ENCODE measurements at regions not wholly inside any gene's neighbourhood (a gene's known extent, or its start where the extent isn't known, plus 50 kb on each side); places are given as distances from the start of the nearest gene placed in this dataset.
A peak's percentile ranks its signal among the peaks of the same experiment; 100 is the strongest.
"Not testable (repeated sequence)": the region's sequence is repeated elsewhere in the genome, so short reads cannot be mapped to it uniquely, and the experiment has no call there.

GRCh38 chr1:121443001-121443540 is 258.3 kb downstream of the SRGAP2C start:
- Mint-ChIP-seq H3K4me3 (no peak overlapping the region), H3K36me3 (ENCODE audit: low read depth) (no peaks in the 10 kb centered on the region), H3K9me3 (peaks cover 5% of the 10 kb centered on the region), H3K27me3 (no peaks in the 10 kb centered on the region), H3K27ac (no peak overlapping the region), H3K4me1 (no peaks in the 10 kb centered on the region)
- POLR2A ChIA-PET = no interaction called here
- intact Hi-C loops (cut with micrococcal nuclease) = no loop called here
- ATAC-seq (ENCODE audit: low read depth) (no peak), DNase-seq (no peak)
- no peak for TF ChIP-seq CTCF (IDR thresholded peaks at IDR 0.05)
- CTCF ChIA-PET = no interaction called here

DNA sequence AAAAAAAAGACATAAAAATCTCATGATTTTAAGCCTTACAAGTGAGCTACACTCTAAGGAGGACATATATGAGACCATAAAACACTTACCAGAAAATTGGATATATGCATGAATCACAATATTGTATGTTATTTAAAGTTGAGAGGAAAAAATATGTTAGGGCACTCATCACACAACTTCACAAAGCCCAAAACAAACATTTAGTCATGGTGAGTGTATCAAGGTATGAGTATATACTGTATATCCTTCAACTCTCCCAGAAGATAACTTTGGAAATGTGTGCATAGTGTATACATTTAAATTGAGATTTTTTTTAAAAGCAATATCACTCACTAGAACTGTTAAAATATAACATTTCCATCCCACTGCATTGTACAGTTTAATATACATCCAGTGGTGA is 259.3 kb downstream of the SRGAP2C start:
- no peaks in the 10 kb centered on the region for H3K27me3 Mint-ChIP-seq
- ATAC-seq (ENCODE audit: low read depth) = no peak
- POLR2A ChIA-PET = no interaction called here
- CTCF ChIA-PET = no interaction called here
- no peak for TF ChIP-seq CTCF (IDR thresholded peaks at IDR 0.05)
- H3K27ac Mint-ChIP-seq = no peak overlapping the region
- no peak for DNase-seq
- no peaks in the 10 kb centered on the region for H3K4me1 Mint-ChIP-seq
- H3K36me3 Mint-ChIP-seq (ENCODE audit: low read depth) = no peaks in the 10 kb centered on the region
- H3K4me3 Mint-ChIP-seq = no peak overlapping the region
- peaks cover 5% of the 10 kb centered on the region for H3K9me3 Mint-ChIP-seq
- intact Hi-C loops (cut with micrococcal nuclease) = loop anchor here (1.0 kb wide), 1 partner anchor 75 kb away; no protein-coding TSS in a partner anchor

- H3K9me3 Mint-ChIP-seq = peaks cover 3% of the 10 kb centered on the region
- intact Hi-C loops (cut with micrococcal nuclease) = no loop called here
- no peak for DNase-seq
- ATAC-seq (ENCODE audit: low read depth) = no peak
- TF ChIP-seq CTCF (IDR thresholded peaks at IDR 0.05) = no peak
- no peak overlapping the region for H3K27ac Mint-ChIP-seq
- no peaks in the 10 kb centered on the region for H3K4me1 Mint-ChIP-seq
- no peak overlapping the region for H3K4me3 Mint-ChIP-seq
- POLR2A ChIA-PET = interaction anchor here (2.4 kb wide), 1 partner anchor 74 kb away, joined by 8 read pairs; no protein-coding TSS in a partner anchor
- CTCF ChIA-PET = interaction anchor here (0.7 to 1.0 kb wide), 3 partner anchors 15 to 74 kb away, joined by 3 read pairs; no protein-coding TSS in a partner anchor
- no peaks in the 10 kb centered on the region for H3K36me3 Mint-ChIP-seq (ENCODE audit: low read depth)
- no peaks in the 10 kb centered on the region for H3K27me3 Mint-ChIP-seq
Observed at GRCh38 chr1:121445679-121446078, 260.9 kb downstream of the SRGAP2C start.

GRCh38 chr1:121447280-121447923 is 262.6 kb downstream of the SRGAP2C start:
- H3K27me3 Mint-ChIP-seq; ATAC-seq (ENCODE audit: low read depth); H3K9me3 Mint-ChIP-seq; DNase-seq; intact Hi-C loops (cut with micrococcal nuclease); H3K36me3 Mint-ChIP-seq (ENCODE audit: low read depth); H3K4me1 Mint-ChIP-seq; H3K27ac Mint-ChIP-seq; H3K4me3 Mint-ChIP-seq: not testable (repeated sequence)
- ChIA-PET CTCF (interaction anchor here (1.0 kb wide), 2 partner anchors 69 to 72 kb away, joined by 3 to 4 read pairs; no protein-coding TSS in a partner anchor), POLR2A (interaction anchor here (1.4 to 2.4 kb wide), 2 partner anchors 71 to 72 kb away, joined by 3 to 8 read pairs; no protein-coding TSS in a partner anchor)
- peak; percentile 94 for TF ChIP-seq CTCF (IDR thresholded peaks at IDR 0.05)

DNA sequence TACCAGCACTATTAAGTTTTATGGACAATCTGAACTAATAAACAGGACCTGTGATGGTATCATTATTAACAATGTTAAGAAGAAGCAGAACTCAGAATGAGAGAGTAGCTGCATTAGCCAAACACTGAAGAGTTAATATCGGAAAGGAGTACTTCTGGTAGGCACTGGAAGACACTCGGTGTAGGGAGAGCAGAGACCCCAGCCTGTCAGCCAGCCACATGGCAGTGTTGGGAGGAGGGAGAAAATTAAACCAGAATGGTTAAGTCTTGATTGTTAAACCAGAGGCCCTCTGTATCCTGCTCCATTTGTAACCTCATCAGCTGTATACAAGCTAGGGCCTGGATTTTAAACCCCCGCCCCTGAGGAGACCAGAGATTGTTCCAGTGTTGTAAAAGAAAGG is 263.3 kb downstream of the SRGAP2C start:
- H3K27ac Mint-ChIP-seq; H3K4me3 Mint-ChIP-seq; H3K9me3 Mint-ChIP-seq; CTCF ChIA-PET; H3K36me3 Mint-ChIP-seq (ENCODE audit: low read depth); intact Hi-C loops (cut with micrococcal nuclease); H3K4me1 Mint-ChIP-seq; ATAC-seq (ENCODE audit: low read depth); H3K27me3 Mint-ChIP-seq; DNase-seq: not testable (repeated sequence)
- POLR2A ChIA-PET = interaction anchor here (1.4 kb wide), 1 partner anchor 71 kb away, joined by 3 read pairs; no protein-coding TSS in a partner anchor

Measured in activated B cell treated with CpG ODN at 0.5 μM for 24 hours (primary cell).